ENCODE measurements at regions not wholly inside any gene's neighbourhood (a gene's known extent, or its start where the extent isn't known, plus 50 kb on each side); places are given as distances from the start of the nearest gene placed in this dataset.

DNA sequence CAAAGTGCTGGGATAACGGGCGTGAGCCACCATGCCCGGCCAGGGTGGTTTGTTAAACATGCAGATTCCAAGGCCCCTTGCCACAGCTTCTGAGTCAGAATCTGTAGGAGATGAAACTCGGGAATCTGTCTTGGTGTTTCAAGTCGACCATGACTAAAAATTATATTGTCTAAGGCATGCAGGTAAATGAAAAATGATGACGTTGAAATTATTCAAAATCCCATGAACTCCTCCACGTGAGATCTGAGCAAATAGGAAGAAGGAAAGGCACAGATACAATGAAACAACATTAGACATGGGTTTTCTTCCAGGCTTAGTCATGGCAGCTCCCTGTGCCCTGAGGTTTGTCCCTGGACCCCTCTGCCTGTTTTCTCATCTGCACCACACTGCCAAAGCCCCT, 172.0 kb upstream of the CMC1 start:
- Histone ChIP-seq H3K36me3 (replicated peaks in 1 of 2) (no peaks in the 10 kb centered on the region), H3K27me3 (no peaks in the 10 kb centered on the region), H3K27ac (no peak overlapping the region), H3K4me1 (replicated peaks in 1 of 2) (no peaks in the 10 kb centered on the region), H3K9me3 (replicated peaks in 1 of 3) (peaks cover 0 to 11% (median 0%) of the 10 kb centered on the region in 3 donors), H3K4me3 (no peak overlapping the region)
- 78 to 93% (median 80%) methylated on average over 7 of the region's 7 CpGs for WGBS, 4 donors
- TF ChIP-seq POLR2A (IDR thresholded peaks at IDR 0.05): no peak
- TF ChIP-seq, protein P1, sequence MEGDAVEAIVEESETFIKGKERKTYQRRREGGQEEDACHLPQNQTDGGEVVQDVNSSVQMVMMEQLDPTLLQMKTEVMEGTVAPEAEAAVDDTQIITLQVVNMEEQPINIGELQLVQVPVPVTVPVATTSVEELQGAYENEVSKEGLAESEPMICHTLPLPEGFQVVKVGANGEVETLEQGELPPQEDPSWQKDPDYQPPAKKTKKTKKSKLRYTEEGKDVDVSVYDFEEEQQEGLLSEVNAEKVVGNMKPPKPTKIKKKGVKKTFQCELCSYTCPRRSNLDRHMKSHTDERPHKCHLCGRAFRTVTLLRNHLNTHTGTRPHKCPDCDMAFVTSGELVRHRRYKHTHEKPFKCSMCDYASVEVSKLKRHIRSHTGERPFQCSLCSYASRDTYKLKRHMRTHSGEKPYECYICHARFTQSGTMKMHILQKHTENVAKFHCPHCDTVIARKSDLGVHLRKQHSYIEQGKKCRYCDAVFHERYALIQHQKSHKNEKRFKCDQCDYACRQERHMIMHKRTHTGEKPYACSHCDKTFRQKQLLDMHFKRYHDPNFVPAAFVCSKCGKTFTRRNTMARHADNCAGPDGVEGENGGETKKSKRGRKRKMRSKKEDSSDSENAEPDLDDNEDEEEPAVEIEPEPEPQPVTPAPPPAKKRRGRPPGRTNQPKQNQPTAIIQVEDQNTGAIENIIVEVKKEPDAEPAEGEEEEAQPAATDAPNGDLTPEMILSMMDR (IDR thresholded peaks at IDR 0.05): no peak
- intact Hi-C loops (cut with DNase I): no loop called here
- no peak for DNase-seq

DNA sequence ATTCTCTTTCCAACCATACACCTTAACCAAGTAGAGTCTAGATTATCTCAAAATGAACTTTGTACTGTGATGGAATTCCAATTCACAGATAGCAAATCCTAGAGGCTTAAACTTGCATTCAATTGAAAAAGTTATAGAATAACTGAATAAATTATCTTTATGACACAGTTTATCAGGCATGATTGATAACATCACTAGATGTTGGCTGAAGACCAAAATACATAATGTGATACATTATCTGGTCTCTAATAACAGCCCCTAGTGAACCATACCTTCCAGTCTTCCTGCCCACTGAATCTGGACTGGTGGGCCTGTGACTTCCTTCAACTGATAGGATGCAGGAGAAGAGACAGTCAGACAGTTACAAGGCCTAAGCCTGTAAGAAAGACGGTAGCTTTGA, 165.2 kb upstream of the CMC1 start:
- intact Hi-C loops (cut with DNase I): no loop called here
- Histone ChIP-seq H3K36me3 (replicated peaks in 1 of 2) (no peaks in the 10 kb centered on the region), H3K9me3 (replicated peaks in 1 of 3) (no peaks in the 10 kb centered on the region), H3K4me1 (replicated peaks in 1 of 2) (no peaks in the 10 kb centered on the region), H3K27me3 (no peaks in the 10 kb centered on the region), H3K4me3 (no peak overlapping the region), H3K27ac (no peak overlapping the region)
- no peak for DNase-seq
- WGBS, 4 donors: 84 to 100% (median 87%) methylated on average over 1 of the region's 1 CpG
- TF ChIP-seq POLR2A (IDR thresholded peaks at IDR 0.05): no peak
- TF ChIP-seq, protein P1 (IDR thresholded peaks at IDR 0.05): no peak

DNA sequence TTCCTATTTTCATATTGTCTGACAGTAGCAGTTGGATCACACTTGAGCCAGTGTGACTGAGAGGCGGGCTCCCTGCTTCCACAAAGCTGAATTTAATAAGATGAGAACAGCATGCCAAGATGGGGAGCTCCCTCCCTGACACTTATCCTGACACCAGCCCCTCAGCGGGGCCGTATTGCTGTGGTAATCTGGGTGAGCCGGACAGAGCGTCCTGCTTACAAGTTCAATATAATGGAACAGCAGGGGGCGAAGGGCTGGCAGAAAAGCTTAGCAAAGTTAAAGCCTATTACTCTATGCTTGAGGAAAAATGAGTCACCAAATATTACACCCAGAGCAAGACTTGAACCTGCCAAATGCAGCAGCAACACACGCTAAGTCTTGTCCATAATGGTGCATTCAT, 163.8 kb upstream of the CMC1 start:
- Histone ChIP-seq H3K27ac (no peak overlapping the region), H3K36me3 (replicated peaks in 1 of 2) (no peaks in the 10 kb centered on the region), H3K27me3 (no peaks in the 10 kb centered on the region), H3K4me1 (replicated peaks in 1 of 2) (no peaks in the 10 kb centered on the region), H3K4me3 (no peak overlapping the region), H3K9me3 (replicated peaks in 1 of 3) (no peaks in the 10 kb centered on the region)
- 46 to 68% (median 59%) methylated on average over 7 of the region's 7 CpGs for WGBS, 4 donors
- intact Hi-C loops (cut with DNase I): no loop called here
- TF ChIP-seq, protein P1 (IDR thresholded peaks at IDR 0.05): no peak
- no peak for TF ChIP-seq POLR2A (IDR thresholded peaks at IDR 0.05)
- peak in 3 of 7 donors; percentile 5 to 11 (median 8) for DNase-seq

DNA sequence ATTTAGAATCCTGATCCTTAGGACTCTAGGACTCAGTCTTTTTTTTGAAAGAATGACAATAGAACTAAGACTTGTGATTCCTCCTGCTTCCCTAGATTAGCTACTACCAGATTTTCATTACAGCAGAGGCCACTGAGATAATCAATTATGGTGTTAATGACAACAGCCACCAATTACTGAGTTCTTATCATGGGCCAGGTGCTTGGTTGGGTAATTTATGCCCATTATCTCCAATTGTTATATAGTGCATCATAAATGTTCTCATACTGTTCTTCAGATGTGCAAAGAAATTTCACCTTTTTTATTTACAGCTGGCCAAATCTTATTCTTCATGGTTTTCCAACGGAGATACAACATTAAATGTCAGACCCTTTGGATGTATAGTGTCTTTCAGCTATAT, 162.9 kb upstream of the CMC1 start:
- TF ChIP-seq, protein P1 (IDR thresholded peaks at IDR 0.05): no peak
- TF ChIP-seq POLR2A (IDR thresholded peaks at IDR 0.05): no peak
- Histone ChIP-seq H3K27me3 (no peaks in the 10 kb centered on the region), H3K36me3 (replicated peaks in 1 of 2) (no peaks in the 10 kb centered on the region), H3K27ac (no peak overlapping the region), H3K4me3 (no peak overlapping the region), H3K4me1 (replicated peaks in 1 of 2) (no peaks in the 10 kb centered on the region), H3K9me3 (replicated peaks in 1 of 3) (no peaks in the 10 kb centered on the region)
- DNase-seq: no peak
- intact Hi-C loops (cut with DNase I): no loop called here
- 49 to 75% (median 55%) methylated on average over 1 of the region's 1 CpG for WGBS, 4 donors

Data from adrenal gland (tissue), 9 donors.